Peyer's patch (tissue), 4 donors: ENCODE measurements at regions not wholly inside any gene's neighbourhood (a gene's known extent, or its start where the extent isn't known, plus 50 kb on each side); places are given as distances from the start of the nearest gene placed in this dataset.

ENCODE experiments used
- POLR2A ChIP-seq, 2 donors: fragments of 450-650 bp; IDR thresholded peaks; one replicate each; pipeline ENCODE4 v1.5.1; 2017; ENCODE audit warnings: antibody characterized with exemption in 2 of 2, mild to moderate bottlenecking in 2 of 2, moderate library complexity in 2 of 2
- TF ChIP-seq, protein P1 (sequence below), 6 experiments: fragments of 450-650 bp in 4 of 6; fragments of 200-600 bp in 2 of 6; sonication (generic) in 1 of 6; IDR thresholded peaks; one replicate each; pipeline ENCODE4 v1.5.1; 2017 to 2019; ENCODE audit warnings: antibody characterized with exemption in 6 of 6, mild to moderate bottlenecking in 3 of 6, moderate library complexity in 1 of 6

DNA sequence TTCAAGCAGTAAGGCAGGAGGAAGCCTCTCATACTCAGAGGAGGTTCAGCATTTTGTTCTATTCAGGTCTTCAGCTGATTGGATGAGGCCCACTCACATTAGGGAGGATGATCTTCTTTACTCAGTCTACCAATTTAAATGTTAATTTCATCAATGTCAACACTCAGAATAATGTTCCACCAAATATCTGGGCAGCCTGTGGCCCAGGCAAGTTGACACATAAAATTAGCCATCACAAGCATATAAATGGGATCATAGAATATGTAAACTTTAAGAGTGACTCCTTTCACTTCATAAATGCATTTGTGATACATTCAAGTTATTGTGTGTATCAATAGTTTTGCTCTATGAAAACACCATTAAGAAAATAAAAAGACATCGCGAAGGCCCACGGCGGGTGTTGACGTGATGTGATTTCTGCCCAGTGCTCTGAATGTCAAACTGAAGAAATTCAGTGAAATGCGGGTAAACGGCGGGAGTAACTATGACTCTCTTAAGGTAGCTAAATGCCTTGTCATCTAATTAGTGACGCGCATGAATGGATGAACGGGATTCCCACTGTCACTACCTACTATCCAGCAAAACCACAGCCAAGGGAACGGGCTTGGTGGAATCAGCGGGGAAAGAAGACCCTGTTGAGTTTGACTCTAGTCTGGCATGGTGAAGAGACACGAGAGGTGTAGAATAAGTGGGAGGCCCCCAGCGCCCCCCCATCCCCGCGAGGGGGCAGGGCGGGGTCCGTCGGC lies 536.1 kb upstream of the AUTS2 start:
- TF ChIP-seq, protein P1, sequence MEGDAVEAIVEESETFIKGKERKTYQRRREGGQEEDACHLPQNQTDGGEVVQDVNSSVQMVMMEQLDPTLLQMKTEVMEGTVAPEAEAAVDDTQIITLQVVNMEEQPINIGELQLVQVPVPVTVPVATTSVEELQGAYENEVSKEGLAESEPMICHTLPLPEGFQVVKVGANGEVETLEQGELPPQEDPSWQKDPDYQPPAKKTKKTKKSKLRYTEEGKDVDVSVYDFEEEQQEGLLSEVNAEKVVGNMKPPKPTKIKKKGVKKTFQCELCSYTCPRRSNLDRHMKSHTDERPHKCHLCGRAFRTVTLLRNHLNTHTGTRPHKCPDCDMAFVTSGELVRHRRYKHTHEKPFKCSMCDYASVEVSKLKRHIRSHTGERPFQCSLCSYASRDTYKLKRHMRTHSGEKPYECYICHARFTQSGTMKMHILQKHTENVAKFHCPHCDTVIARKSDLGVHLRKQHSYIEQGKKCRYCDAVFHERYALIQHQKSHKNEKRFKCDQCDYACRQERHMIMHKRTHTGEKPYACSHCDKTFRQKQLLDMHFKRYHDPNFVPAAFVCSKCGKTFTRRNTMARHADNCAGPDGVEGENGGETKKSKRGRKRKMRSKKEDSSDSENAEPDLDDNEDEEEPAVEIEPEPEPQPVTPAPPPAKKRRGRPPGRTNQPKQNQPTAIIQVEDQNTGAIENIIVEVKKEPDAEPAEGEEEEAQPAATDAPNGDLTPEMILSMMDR (IDR thresholded peaks at IDR 0.05) = no peak
- no peak for TF ChIP-seq POLR2A (IDR thresholded peaks at IDR 0.05)
